T-cell (primary cell): ENCODE measurements at regions not wholly inside any gene's neighbourhood (a gene's known extent, or its start where the extent isn't known, plus 50 kb on each side); places are given as distances from the start of the nearest gene placed in this dataset.

ENCODE experiments used
- ATAC-seq, 4 experiments: fragments of 200-7000 bp in 3 of 4; fragments of 150-1000 bp in 1 of 4; cut with Tn5 transposase; replicated peaks in 1 of 4; 1 replicate in 3 of 4; 2 replicates in 1 of 4; pipeline ENCODE4 v1.10.0; 2021; ENCODE audit warnings: moderate library complexity in 3 of 4, mild to moderate bottlenecking in 2 of 4, moderate number of reproducible peaks in 1 of 4
- CTCF ChIA-PET, 2 donors: fragments of 300-600 bp; sonication (Branson Sonifier 250); formaldehyde crosslinking; loops; one replicate each; lab custom pipeline; 2022; ENCODE audit warnings: antibody characterized with exemption in 2 of 2; lab: Charles Lee
- POLR2A ChIA-PET, 2 donors: fragments of 300-600 bp; sonication (Branson Sonifier 250); formaldehyde crosslinking; loops; one replicate each; lab custom pipeline; 2022; ENCODE audit warnings: antibody characterized with exemption in 2 of 2; lab: Charles Lee
- DNase-seq, 35 experiments: peaks; one replicate each; pipeline versions ENCODE4 v3.0.0 to v3.0.0-alpha.2; 2013 to 2023
- H3K27ac ChIP-seq: one replicate; pipeline ENCODE4 v1.5.1; 2013; ENCODE audit warnings: low read length
- H3K27me3 ChIP-seq, 2 experiments: replicated peaks in 1 of 2; 1 replicate in 1 of 2; 2 replicates in 1 of 2; pipeline versions ENCODE4 v1.6.1 to v1.7.0; 2013; ENCODE audit warnings: low read length in 1 of 2, mixed read lengths in 1 of 2; ENCODE audit not compliant: control insufficient read depth in 2 of 2, insufficient read depth in 2 of 2; ENCODE audit errors: extremely low read depth in 1 of 2
- H3K36me3 ChIP-seq, 2 donors: 1 replicate in 1 of 2; 2 replicates in 1 of 2; pipeline versions ENCODE4 v1.6.1 to v1.7.0; 2013; ENCODE audit warnings: low read length in 1 of 2; ENCODE audit not compliant: control insufficient read depth in 2 of 2, insufficient read depth in 1 of 2; ENCODE audit errors: extremely low read depth in 1 of 2
- H3K4me1 ChIP-seq, 2 experiments: 1 replicate in 1 of 2; 2 replicates in 1 of 2; pipeline versions ENCODE4 v1.6.1 to v1.7.0; 2013; ENCODE audit warnings: low read length in 2 of 2, mixed read lengths in 1 of 2; ENCODE audit not compliant: insufficient read depth in 2 of 2, control insufficient read depth in 1 of 2; ENCODE audit errors: extremely low read depth in 1 of 2
- H3K4me3 ChIP-seq, 2 donors: 1 replicate in 1 of 2; 2 replicates in 1 of 2; pipeline versions ENCODE4 v1.5.1 to v1.7.0; 2013; ENCODE audit warnings: mild to moderate bottlenecking in 2 of 2, low read length in 1 of 2, moderate library complexity in 1 of 2; ENCODE audit not compliant: control insufficient read depth in 1 of 2; ENCODE audit errors: extremely low read depth in 1 of 2
- H3K9me3 ChIP-seq: 2 replicates; pipeline ENCODE4 v1.7.0; 2013
- H3K27ac Mint-ChIP-seq, 2 donors: one replicate each; pipeline ENCODE4 v1.8.0; 2020 to 2021; ENCODE audit warnings: mild to moderate bottlenecking in 2 of 2, mixed read lengths in 2 of 2
- H3K27me3 Mint-ChIP-seq, 2 donors: one replicate each; pipeline ENCODE4 v1.8.0; 2021 to 2022; ENCODE audit warnings: mixed read lengths in 2 of 2
- H3K36me3 Mint-ChIP-seq: one replicate; pipeline ENCODE4 v1.8.0; 2021; ENCODE audit warnings: mixed read lengths
- H3K4me1 Mint-ChIP-seq, 3 donors: one replicate each; pipeline ENCODE4 v1.8.0; 2020 to 2022; ENCODE audit warnings: mixed read lengths in 3 of 3, mild to moderate bottlenecking in 1 of 3
- H3K4me3 Mint-ChIP-seq, 3 donors: one replicate each; pipeline ENCODE4 v1.8.0; 2020 to 2022; ENCODE audit warnings: mild to moderate bottlenecking in 3 of 3, mixed read lengths in 3 of 3, moderate library complexity in 3 of 3
- H3K9me3 Mint-ChIP-seq, 3 donors: one replicate each; pipeline ENCODE4 v1.8.0; 2020 to 2022; ENCODE audit warnings: mixed read lengths in 3 of 3
- WGBS: methylation state at CpG from one replicate; pipeline ENCODE4 v1.1.5; 2013; ENCODE audit warnings: missing lambda C conversion rate; ENCODE audit not compliant: insufficient coverage; 5-methylcytosine and 5-hydroxymethylcytosine counted together

GRCh38 chr11:113634940-113635575 is 71.0 kb downstream of the TMPRSS5 start:
- Mint-ChIP-seq H3K36me3 (no peaks in the 10 kb centered on the region), H3K4me3 (no peak overlapping the region), H3K27me3 (peaks cover 15 to 32% of the 10 kb centered on the region in 2 donors), H3K27ac (no peak overlapping the region), H3K9me3 (peaks cover 0 to 6% (median 3%) of the 10 kb centered on the region in 3 donors), H3K4me1 (no peaks in the 10 kb centered on the region)
- Histone ChIP-seq H3K9me3 (no peaks in the 10 kb centered on the region), H3K36me3 (no peaks in the 10 kb centered on the region), H3K27me3 (peaks cover 0 to 9% of the 10 kb centered on the region in 2 experiments), H3K4me1 (no peaks in the 10 kb centered on the region), H3K27ac (no peak overlapping the region), H3K4me3 (no peak overlapping the region)
- POLR2A ChIA-PET: no interaction called here
- ATAC-seq: no peak
- CTCF ChIA-PET: no interaction called here
- DNase-seq: no peak
- 62% methylated on average over 2 of the region's 5 CpGs for WGBS

- Mint-ChIP-seq H3K27ac (no peak overlapping the region), H3K27me3 (peaks cover 9 to 22% of the 10 kb centered on the region in 2 donors), H3K4me1 (no peaks in the 10 kb centered on the region), H3K9me3 (peaks cover 0 to 6% (median 3%) of the 10 kb centered on the region in 3 donors), H3K4me3 (no peak overlapping the region), H3K36me3 (no peaks in the 10 kb centered on the region)
- CTCF ChIA-PET: no interaction called here
- DNase-seq (no peak), ATAC-seq (no peak)
- Histone ChIP-seq H3K9me3 (no peaks in the 10 kb centered on the region), H3K27ac (no peak overlapping the region), H3K36me3 (no peaks in the 10 kb centered on the region), H3K4me1 (no peaks in the 10 kb centered on the region), H3K27me3 (peaks cover 0 to 15% of the 10 kb centered on the region in 2 experiments), H3K4me3 (no peak overlapping the region)
- POLR2A ChIA-PET: no interaction called here
- WGBS: 50% methylated on average over 2 of the region's 2 CpGs
These were observed 73.1 kb downstream of the TMPRSS5 start for GRCh38 chr11:113632981-113633380.

GRCh38 chr11:113629562-113629961 is 76.5 kb downstream of the TMPRSS5 start:
- no peaks in the 10 kb centered on the region for H3K9me3 Mint-ChIP-seq
- Histone ChIP-seq H3K27ac (no peak overlapping the region), H3K4me3 (no peak overlapping the region), H3K9me3 (no peaks in the 10 kb centered on the region), H3K27me3 (peaks cover 0 to 10% of the 10 kb centered on the region in 2 experiments), H3K4me1 (no peaks in the 10 kb centered on the region), H3K36me3 (no peaks in the 10 kb centered on the region)
- H3K27me3 Mint-ChIP-seq: peaks cover 12 to 22% of the 10 kb centered on the region in 2 donors
- no peaks in the 10 kb centered on the region for H3K4me1 Mint-ChIP-seq
- DNase-seq: no peak
- ChIA-PET CTCF (no interaction called here), POLR2A (no interaction called here)
- no peaks in the 10 kb centered on the region for H3K36me3 Mint-ChIP-seq
- WGBS: 91% methylated on average over 7 of the region's 8 CpGs
- H3K27ac Mint-ChIP-seq: no peak overlapping the region
- no peak for ATAC-seq
- no peak overlapping the region for H3K4me3 Mint-ChIP-seq

GRCh38 chr11:113628912-113629311 is 77.2 kb downstream of the TMPRSS5 start:
- Mint-ChIP-seq H3K36me3 (no peaks in the 10 kb centered on the region), H3K4me1 (no peaks in the 10 kb centered on the region), H3K4me3 (no peak overlapping the region), H3K27ac (no peak overlapping the region), H3K27me3 (peaks cover 12 to 20% of the 10 kb centered on the region in 2 donors), H3K9me3 (no peaks in the 10 kb centered on the region)
- no peaks in the 10 kb centered on the region for H3K4me1 ChIP-seq
- H3K4me3 ChIP-seq: no peak overlapping the region
- ChIA-PET CTCF (no interaction called here), POLR2A (no interaction called here)
- H3K27me3 ChIP-seq: peaks cover 0 to 13% of the 10 kb centered on the region in 2 experiments
- 43% methylated on average over 2 of the region's 2 CpGs for WGBS
- ATAC-seq: no peak
- H3K9me3 ChIP-seq: no peaks in the 10 kb centered on the region
- H3K27ac ChIP-seq: no peak overlapping the region
- no peaks in the 10 kb centered on the region for H3K36me3 ChIP-seq
- no peak for DNase-seq

- POLR2A ChIA-PET: no interaction called here
- H3K4me1 ChIP-seq: no peaks in the 10 kb centered on the region
These were observed 78.2 kb downstream of the TMPRSS5 start for GRCh38 chr11:113627946-113628345.

GRCh38 chr11:113627297-113627696 is 78.8 kb downstream of the TMPRSS5 start:
- Histone ChIP-seq H3K4me1 (no peaks in the 10 kb centered on the region), H3K9me3 (no peaks in the 10 kb centered on the region), H3K36me3 (no peaks in the 10 kb centered on the region), H3K27ac (no peak overlapping the region), H3K4me3 (no peak overlapping the region), H3K27me3 (peaks cover 0 to 13% of the 10 kb centered on the region in 2 experiments)
- no peaks in the 10 kb centered on the region for H3K4me1 Mint-ChIP-seq
- H3K4me3 Mint-ChIP-seq: no peak overlapping the region
- H3K36me3 Mint-ChIP-seq: no peaks in the 10 kb centered on the region
- WGBS: 76% methylated on average over 2 of the region's 2 CpGs
- ChIA-PET CTCF (no interaction called here), POLR2A (no interaction called here)
- H3K27ac Mint-ChIP-seq: no peak overlapping the region
- H3K27me3 Mint-ChIP-seq: peaks cover 13 to 15% of the 10 kb centered on the region in 2 donors
- no peaks in the 10 kb centered on the region for H3K9me3 Mint-ChIP-seq
- no peak for ATAC-seq
- no peak for DNase-seq

More at GRCh38 chr11:113627946-113628345, 78.2 kb downstream of the TMPRSS5 start:
- Mint-ChIP-seq H3K27ac (no peak overlapping the region), H3K36me3 (no peaks in the 10 kb centered on the region), H3K9me3 (no peaks in the 10 kb centered on the region), H3K27me3 (peaks cover 13 to 19% of the 10 kb centered on the region in 2 donors), H3K4me3 (no peak overlapping the region), H3K4me1 (no peaks in the 10 kb centered on the region)
- no peak overlapping the region for H3K4me3 ChIP-seq
- ATAC-seq: no peak
- no peaks in the 10 kb centered on the region for H3K36me3 ChIP-seq
- peaks cover 0 to 13% of the 10 kb centered on the region in 2 experiments for H3K27me3 ChIP-seq
- no peak for DNase-seq
- CTCF ChIA-PET: no interaction called here
- H3K9me3 ChIP-seq: no peaks in the 10 kb centered on the region
- H3K27ac ChIP-seq: no peak overlapping the region
- WGBS: no CpG with 5 or more reads among the region's 3 CpGs
